ENCODE measurements at regions not wholly inside any gene's neighbourhood (a gene's known extent, or its start where the extent isn't known, plus 50 kb on each side); places are given as distances from the start of the nearest gene placed in this dataset.
"Not testable (repeated sequence)": the region's sequence is repeated elsewhere in the genome, so short reads cannot be mapped to it uniquely, and the experiment has no call there.

DNA sequence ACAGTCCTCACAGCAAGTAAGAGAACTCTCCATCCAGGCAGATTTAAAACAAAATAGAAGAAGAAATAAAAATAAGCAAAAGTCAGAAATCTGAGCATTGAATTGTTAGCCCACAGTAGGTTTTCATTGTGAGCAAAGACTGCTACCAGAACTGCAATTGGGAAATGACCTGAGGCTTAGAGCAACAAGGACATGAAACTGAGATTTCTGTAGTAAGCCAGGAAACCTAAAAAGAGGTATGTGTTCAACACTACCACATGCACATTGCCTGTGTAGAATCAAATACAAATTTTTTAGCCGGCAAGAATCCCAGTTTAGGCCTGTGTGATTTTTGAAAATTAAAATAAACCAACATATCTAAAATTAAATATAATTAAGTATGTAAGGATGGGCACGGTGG is 928.4 kb upstream of the WWC1 start:
- no peak for DNase-seq

DNA sequence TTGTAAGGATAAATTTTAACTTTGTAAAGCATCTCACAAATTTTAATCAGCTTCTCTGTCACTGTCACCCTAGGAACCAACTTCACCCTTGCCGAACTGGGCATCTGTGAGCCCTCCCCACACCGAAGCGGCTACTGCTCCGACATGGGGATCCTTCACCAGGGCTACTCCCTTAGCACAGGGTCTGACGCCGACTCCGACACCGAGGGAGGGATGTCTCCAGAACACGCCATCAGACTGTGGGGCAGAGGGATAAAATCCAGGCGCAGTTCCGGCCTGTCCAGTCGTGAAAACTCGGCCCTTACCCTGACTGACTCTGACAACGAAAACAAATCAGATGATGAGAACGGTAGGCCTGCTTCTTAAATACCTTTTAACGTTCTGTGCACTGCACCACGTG is 916.3 kb upstream of the WWC1 start:
- no peak for DNase-seq

DNA sequence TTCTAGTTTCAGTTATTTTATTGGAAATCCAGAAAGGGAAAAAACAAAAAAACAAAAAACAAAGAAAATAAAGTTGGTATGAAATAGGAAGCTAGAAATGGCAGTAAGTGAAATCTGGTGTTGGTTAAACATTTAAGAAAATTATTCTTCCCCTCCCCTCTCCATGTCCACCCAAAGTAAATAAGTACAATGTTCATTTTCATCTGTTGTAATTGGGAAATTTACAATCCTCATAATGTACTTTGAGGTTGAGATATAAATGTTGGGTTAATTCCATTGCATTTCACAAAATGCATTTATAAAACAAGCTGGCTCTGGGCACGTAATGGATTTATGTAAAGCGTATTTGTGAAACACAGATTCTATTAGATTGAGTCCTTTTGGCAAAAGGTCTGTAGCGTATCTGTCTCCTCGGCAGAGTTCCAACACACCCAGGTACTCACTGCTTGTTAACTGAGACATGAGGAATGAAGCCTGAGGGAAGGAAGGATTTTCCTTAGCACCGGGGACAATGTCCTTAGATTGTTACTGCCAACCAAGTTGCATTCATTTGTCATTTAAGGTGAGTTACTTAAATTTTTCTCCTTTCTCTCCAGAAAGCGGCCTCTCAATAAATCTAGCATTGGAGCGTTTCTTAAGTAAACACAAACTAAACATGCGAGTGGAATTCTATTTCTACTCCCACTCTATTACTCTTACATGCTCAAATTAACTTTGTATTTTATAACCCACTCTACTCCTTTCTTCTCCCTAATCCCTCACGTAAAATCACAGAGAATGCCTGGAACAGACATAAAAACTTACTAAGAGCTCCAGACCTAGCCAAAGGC is 912.3 kb upstream of the WWC1 start:
- no peak for DNase-seq

DNA sequence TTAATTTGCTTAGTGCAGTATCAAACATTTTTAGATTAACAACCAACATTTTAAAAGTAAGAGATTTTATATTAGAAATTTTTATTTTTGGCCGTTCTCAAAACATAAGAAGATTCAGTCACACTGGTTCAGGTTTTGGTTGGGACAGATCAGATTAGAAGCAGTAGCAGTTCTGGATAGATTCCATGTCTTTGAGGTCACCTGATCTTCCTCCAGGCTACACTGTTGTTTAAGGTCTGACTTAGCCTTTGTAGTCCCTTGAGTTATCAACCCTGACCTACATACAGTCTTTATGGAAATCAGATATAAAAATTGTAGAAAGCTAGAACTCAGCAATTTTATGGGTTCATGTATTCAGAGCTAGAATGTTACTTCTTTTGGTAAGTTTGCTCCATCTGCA is 910.0 kb upstream of the WWC1 start:
- DNase-seq: no peak

DNA sequence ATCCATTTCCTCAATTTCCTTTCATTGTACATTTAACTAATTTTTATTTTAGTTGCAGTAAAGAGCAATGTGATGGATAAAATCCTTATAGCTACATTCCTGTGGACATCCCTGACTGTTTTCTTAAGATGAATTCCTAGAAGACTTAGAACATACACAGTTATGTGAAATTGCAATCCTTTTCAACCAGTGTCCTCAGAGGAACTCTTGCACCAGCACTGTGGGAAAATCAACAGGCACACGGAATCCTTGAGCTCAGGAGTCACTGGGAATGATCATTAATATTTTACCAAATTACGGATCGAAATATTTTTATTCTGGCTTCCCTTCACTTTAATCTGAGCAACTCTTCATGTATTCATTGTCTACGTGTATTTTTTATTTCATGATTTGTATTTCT is 901.9 kb upstream of the WWC1 start:
- no peak for DNase-seq

DNA sequence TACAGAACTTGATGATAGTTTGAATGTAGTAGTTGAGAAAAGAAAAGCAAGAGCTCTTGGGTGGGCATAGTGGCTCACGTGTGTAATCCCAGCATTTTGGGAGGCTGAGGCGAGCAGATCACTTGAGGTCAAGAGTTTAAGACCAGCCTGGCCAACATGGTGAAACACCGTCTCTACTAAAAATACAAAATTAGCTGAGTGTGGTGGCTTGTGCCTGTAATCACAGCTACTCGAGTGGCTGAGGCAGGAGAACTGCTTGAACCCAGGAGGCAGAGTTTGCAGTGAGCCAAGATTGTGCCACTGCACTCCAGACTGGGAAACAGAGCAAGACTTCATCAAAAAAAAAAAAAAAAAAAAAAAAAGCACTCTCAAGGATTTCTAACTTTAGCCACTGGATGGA is 900.2 kb upstream of the WWC1 start:
- DNase-seq: not testable (repeated sequence)

DNA sequence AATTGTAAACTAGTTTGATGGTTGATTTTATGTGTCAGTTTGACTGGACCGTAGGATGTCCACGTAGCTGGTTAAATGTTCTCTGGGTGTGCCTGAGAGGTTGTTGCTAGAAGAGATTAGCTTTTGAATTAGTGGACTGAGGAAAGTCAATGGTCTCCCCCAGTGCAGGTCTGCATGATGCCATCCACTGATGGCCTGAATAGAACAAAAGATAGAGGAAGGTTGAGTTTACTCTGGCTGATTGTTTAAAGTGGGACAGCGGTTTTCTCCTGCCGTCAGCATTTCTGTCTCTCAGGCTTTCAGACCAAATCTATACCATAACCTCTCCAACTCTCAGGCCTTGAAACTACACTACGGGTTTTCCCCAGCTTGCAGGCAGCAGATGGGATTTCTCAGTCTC is 899.2 kb upstream of the WWC1 start:
- no peak for DNase-seq

DNA sequence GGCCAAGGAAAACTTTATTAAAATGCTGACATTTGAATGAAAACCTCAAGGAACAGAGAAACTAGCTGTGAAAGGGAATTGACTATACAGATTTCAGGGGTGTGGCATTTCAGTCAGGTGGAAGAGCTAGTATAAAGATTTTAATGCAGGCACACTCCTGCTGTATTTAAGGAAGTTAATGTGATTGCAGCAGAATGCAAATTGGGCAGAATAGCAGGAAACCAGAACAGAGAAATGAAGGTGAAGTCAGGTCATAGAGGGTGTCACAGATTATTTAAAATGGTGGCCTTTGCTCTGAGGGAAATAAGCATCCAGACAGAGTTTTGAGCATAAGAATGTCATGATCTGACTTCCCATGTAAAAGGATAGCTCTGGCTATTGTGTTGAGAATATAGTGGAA is 898.1 kb upstream of the WWC1 start:
- DNase-seq: no peak

DNA sequence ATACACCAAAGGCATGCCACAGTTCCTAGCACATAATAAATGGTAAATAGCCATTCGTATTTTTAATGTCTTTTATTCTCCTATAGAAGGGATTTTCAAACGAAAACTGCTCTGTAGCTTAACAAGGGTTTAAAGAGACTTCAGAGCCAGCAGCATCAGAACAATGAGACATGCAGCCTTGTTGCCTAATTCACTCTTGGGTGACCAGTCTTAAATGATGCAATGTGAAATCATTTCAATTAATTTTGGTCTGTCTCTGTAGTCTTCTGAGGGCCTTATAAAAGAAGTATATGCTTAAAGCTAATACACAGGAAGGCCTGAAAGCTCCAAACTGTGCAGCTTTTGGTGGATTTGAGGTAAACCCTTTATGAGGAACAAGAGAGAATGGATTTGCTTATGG is 888.8 kb upstream of the WWC1 start:
- no peak for DNase-seq

DNA sequence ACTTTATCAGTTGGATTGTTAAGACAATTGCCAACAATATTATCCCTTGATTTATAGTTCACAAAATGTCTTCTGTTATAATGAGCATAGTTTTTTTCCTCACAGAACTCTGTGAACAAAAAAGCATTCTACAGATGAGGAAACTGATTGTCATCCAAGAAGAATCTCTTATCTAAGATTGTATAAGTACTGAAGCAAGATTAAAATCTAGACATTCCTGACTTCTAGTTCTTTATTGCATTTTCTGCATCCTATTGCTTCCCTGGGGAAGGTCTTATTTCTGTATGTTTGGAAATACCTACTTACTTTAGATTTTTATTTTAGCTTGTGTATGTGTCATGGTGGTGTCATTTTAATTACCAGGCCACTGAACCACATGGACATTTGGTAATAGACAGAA is 884.9 kb upstream of the WWC1 start:
- DNase-seq: no peak

DNA sequence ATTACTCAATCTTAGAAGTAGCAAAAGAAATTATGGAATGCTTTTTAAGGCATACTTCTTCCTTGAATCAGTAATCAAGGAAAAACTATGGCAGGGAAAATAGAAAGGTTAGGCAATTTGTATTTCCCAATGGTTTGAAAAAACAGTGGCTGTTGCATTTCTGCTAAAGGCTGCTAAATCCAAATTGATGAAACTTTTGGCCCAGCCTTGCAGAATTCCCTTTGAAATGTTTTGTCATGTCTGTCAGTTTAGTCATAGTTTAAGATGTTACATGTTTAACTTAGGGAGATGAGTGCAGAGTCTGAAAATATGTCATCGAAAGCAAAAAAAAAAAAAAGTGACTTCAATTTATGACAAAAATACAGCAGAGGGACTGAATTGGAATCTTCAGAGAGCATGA is 878.9 kb upstream of the WWC1 start:
- no peak for DNase-seq

DNA sequence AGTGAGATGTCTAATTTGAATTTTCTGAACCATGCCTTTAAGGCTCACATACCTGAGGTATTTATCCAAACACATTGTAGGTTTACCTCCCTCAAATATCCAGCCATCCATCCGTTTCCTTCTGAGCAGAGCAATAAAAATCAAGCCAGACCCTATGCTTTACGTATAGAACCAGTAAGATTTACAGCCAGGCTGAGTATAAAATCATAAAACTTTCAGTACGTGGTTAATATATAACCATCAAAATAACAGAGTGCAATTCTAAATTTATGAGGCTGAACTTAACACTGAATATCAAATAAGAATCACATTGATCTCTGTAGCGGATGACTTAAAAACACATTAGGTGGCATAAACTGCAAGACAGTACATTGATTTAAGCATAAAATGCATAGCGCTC is 877.9 kb upstream of the WWC1 start:
- no peak for DNase-seq

DNA sequence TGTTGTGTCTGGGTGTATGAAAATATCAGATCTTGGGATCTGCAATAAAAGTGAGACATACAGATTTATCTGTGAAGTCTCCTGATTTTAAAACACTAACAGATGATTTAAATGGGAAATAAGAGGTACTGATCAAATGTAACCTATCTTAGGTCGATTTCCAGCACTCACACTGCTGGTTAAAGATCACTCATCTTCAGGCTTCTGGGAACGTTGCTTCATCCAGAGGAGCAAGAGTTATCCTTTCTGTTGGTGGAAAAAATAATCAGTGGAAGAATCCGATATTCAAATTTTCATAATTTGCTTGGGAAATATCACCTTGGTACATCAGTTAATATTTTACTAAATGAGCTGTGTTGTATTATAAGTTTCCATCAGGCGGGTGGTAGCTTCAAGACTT is 876.8 kb upstream of the WWC1 start:
- DNase-seq: no peak

DNA sequence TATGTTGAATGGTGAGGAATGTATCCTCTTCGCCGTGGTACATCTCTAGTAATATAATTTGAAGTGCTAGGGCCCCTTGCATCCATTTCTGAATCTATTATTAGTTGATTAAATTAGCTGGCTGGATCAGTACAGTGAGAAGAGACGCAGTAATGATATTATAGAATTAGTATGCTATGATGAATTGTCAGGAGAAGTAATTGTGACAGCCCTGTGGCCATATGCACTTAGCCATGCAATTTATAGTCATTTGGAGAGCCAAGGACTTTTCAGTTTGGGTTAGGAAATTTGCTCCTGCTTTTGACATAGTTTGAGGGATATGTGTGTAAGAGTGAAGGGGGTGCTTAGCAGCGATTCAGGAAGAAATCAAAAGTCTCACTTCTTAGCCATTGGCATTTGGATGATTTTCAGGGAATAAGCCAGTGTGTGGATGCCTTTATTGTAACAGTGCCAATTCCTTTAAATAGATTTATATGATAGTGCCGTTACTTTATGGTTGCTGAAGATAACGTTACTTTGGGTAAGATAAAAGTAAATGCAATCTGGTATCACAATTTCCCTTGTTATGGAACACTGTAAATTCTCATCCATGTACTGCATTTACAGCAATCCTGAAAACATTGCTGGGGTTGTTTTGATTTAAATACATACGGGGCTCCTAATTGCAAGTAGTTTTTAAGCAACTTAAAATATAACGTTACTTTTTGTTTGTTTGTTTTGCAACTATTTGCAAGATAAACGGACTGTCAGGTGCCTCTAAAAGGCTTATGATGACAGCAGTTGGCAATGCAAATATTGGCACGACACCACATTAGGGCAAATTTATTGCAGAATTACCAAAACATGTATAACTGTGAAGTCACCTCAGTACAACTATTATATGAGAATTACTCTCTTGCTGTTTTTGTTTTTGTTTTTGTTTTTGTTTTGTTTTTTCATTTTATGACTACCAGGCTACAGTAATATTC is 875.4 kb upstream of the WWC1 start:
- no peak for DNase-seq

DNA sequence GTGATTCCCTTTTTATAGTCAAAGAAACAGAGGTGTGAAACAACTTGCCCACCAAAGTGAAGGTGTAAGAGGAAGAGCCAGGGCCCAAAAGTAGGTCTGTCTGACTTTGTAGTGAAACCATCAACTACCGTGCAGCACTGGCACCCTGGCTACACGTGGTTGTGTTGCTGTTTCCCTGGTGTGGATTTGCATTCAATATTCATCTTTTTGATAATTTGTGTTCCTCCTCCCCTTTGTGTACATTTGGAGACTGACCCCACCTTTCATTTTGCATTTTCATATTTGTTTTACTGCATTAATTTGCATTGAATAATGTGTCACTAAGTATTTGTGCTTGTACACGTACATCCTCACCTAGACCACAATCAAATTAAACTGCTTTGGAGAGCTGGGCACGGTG is 873.8 kb upstream of the WWC1 start:
- no peak for DNase-seq

DNA sequence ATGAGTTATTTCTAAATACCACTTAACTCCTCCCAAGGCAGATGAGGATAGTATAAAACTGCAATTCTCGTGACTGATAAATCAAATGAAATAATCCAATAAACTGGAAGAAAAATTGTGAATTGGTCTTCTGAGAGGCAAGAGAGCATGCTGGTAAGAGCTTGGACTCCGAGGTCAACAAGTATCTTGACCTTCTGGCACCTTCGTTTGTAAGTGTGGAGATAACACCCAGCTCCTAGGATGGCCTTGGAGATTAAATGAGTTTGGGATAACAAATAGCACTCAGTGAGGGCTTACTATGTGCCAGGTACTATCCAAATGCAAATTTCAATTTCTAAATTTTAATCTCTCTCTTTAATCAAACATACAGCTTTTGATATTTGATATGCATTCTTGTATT is 866.3 kb upstream of the WWC1 start:
- no peak for DNase-seq

DNA sequence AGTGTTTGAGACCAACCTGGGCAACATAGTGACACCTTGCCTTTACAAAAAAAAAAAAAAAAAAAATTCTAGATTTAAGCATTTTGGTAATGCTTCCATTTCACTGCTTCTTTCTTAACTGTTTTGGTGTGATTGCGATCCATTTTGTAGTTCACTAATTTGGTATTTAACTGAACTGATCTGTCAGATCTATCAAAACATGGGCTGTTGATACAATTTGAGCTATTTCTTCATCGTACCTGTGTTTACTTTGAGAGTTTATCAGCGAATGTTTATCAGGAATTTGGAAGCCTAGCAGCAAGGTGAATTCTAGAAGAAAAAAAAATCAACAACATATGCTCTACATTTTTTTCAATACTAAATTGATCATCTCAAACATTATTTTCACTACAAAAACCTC is 864.9 kb upstream of the WWC1 start:
- DNase-seq: no peak

DNA sequence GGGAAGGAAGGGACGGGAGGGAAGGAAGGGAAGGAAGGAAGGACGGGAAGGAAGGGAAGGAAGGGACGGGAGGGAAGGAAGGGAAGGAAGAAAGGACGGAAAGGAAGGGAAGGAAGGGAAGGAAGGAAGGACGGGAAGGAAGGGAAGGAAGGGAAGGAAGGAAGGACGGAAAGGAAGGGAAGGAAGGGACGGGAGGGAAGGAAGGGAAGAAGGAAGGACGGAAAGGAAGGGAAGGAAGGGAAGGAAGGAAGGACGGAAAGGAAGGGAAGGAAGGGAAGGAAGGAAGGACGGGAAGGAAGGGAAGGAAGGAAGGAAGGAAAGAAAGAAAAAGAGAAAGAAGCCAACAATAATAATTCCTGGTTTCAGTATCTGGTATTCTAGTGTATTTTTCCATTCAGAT is 863.8 kb upstream of the WWC1 start:
- not testable (repeated sequence) for DNase-seq

DNA sequence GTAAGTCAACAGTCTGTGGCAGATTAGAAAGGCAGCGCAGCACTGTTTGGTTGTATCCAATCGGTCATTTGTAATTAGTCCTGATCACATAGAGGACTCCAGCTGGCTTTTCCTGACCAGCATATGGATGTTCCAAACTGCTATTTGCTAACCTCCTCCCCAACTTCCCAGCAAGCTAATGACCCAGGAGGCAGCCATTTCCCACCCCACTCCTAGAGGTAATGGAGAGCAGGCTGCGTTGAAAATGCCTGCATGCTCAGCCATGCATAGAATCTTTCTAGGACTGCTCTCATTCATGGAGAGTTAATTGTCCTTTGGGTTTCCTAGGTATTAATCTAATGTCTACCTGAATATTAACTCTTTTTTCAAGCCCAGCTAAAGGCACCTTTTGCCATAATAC is 850.6 kb upstream of the WWC1 start:
- DNase-seq: no peak

DNA sequence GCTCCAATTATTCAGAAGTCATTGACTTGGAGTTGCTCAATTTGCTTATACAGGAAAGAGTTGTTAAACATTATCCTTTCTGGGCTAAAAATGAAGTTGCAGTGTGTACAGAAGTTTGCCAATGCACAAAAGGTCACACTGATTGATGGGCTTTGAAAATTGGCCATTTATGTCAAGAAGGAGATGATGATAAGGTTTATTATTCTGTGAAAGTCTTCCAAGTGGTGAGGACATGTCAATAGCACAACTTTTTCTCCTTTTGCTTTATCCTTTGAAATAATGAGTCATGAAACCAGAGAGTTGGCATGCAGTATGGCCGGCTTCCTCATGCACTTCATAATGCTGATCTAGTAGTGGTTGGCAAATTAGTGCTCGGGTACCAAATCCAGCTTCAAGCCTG is 848.5 kb upstream of the WWC1 start:
- DNase-seq: no peak

DNA sequence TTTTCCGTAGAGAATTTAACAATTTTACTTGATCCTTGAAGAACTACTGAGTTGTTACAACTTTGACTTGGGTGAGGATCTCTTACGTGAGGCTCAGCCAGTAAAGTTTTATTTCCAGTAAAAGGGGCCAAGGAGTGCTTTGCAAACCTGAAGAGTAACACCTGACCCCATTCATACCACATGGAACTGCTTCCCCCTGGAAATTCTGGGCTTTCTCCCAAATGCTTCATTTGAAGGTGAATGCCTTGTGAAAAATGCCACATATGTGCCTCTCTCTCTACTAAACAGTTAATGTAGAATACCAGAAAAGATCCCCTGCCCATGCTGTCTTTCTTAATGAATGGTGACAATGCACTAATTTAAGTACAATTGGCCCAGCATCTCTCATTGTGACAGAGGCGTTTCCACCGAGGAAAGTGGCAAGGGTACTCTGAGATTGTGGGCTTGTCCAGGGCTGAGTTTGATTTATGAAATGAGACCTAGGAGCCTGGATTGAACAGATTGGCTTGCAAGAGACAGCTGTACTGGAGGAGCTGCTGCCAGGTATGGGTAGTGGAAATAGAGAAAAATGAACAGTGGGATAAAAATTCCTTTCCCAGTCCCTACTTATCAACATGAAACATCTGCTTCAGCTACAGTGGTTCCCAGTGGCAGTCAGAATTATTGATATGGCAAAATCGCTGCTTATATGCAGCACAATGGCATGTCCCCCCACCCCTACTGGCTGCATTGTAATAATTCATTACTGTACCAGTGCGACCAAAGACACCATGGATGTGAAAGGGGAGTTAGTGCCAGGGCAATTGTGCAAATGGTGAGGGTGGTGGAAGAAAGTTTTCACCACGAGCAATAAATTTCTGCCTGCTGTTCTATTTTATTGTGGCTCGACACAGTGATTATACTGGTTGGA is 843.7 kb upstream of the WWC1 start:
- no peak for DNase-seq

DNA sequence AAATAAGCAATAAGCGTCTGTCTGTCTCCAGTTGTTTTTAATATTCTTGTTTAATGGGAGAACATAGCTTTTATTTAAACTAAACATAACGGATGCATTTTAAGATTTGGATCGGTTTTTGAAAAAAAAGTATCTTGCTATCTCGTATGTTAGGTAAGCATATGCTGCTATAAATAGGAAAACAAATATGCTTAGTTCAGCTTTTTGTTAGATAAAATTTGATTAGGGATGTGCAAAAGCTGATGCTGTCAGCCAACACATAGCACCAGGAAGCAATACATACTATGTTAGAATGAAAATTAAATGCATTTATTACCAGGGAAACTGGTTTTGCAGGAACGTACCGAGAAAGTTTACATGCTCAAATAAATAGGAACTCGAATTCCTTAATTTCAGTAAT is 843.1 kb upstream of the WWC1 start:
- no peak for DNase-seq

DNA sequence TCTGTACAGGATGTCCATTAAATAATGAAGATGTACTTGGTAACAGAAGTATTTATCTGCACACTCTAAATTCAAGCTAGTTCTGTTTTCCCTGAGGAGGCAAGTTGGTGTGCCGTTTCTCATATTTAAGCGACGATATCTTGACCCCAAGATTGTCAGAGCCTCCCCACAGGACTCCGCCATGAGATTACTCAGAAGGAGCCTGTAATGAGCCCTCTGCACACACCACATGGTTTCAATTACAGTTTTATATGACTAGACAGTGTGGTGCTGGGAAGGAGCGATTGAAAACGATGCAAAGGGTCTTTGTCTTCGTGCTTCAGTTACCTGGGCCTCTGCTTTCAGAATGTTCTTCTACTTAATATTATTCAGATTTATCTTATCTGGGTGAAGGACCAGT is 840.4 kb upstream of the WWC1 start:
- DNase-seq: no peak
